Mesendoderm (in vitro differentiated cells): ENCODE measurements at regions not wholly inside any gene's neighbourhood (a gene's known extent, or its start where the extent isn't known, plus 50 kb on each side); places are given as distances from the start of the nearest gene placed in this dataset.

ENCODE experiments used
- DNase-seq: peaks from one replicate; pipeline ENCODE4 v3.0.0; 2013
- H2AK5ac ChIP-seq: 2 replicates; pipeline ENCODE4 v1.6.1; 2013; ENCODE audit warnings: low read length, inconsistent platforms
- H2BK120ac ChIP-seq: 2 replicates; pipeline ENCODE4 v1.6.1; 2013; ENCODE audit warnings: low read depth, mild to moderate bottlenecking, low read length, moderate library complexity, mixed read lengths
- H2BK15ac ChIP-seq: replicated peaks from 2 replicates; pipeline ENCODE4 v1.6.1; 2013; ENCODE audit warnings: low read depth, mild to moderate bottlenecking, moderate library complexity
- H2BK5ac ChIP-seq: 2 replicates; pipeline ENCODE4 v1.6.1; 2013; ENCODE audit warnings: low read length, inconsistent platforms
- H3K18ac ChIP-seq: 2 replicates; pipeline ENCODE4 v1.6.1; 2013; ENCODE audit warnings: mild to moderate bottlenecking, low read length, mixed read lengths
- H3K23ac ChIP-seq: one replicate; pipeline ENCODE4 v1.6.1; 2013; ENCODE audit warnings: low read length
- H3K27ac ChIP-seq: 2 replicates; pipeline ENCODE4 v1.5.1; 2013; ENCODE audit warnings: low read depth, mild to moderate bottlenecking, inconsistent platforms, low read length, moderate library complexity
- H3K27me3 ChIP-seq: 2 replicates; pipeline ENCODE4 v1.6.1; 2013; ENCODE audit warnings: low read length, control low read depth, mild to moderate bottlenecking, inconsistent platforms; ENCODE audit not compliant: insufficient read depth, poor library complexity
- H3K36me3 ChIP-seq: 2 replicates; pipeline ENCODE4 v1.6.1; 2013; ENCODE audit warnings: low read length, inconsistent platforms; ENCODE audit not compliant: control insufficient read depth, insufficient read depth
- H3K4ac ChIP-seq: one replicate; pipeline ENCODE4 v1.6.1; 2013; ENCODE audit warnings: low read depth, mild to moderate bottlenecking, low read length, moderate library complexity
- H3K4me1 ChIP-seq: 2 replicates; pipeline ENCODE4 v1.6.1; 2013; ENCODE audit warnings: low read depth, low read length, inconsistent platforms; ENCODE audit not compliant: control insufficient read depth
- H3K4me2 ChIP-seq: 2 replicates; pipeline ENCODE4 v1.6.1; 2013; ENCODE audit warnings: low read length
- H3K4me3 ChIP-seq: 2 replicates; pipeline ENCODE4 v1.5.1; 2013; ENCODE audit warnings: mild to moderate bottlenecking, low read length
- H3K56ac ChIP-seq: one replicate; pipeline ENCODE4 v1.6.1; 2013; ENCODE audit warnings: low read length
- H3K79me1 ChIP-seq: 2 replicates; pipeline ENCODE4 v1.6.1; 2013; ENCODE audit warnings: low read length, inconsistent platforms
- H3K79me2 ChIP-seq: 2 replicates; pipeline ENCODE4 v1.6.1; 2013; ENCODE audit warnings: mild to moderate bottlenecking, low read length; ENCODE audit not compliant: control insufficient read depth, insufficient read depth
- H3K9ac ChIP-seq: 2 replicates; pipeline ENCODE4 v1.6.1; 2013; ENCODE audit warnings: low read length, inconsistent platforms
- H4K5ac ChIP-seq: one replicate; pipeline ENCODE4 v1.6.1; 2013; ENCODE audit warnings: low read length
- H4K8ac ChIP-seq: one replicate; pipeline ENCODE4 v1.6.1; 2013; ENCODE audit warnings: low read depth, mild to moderate bottlenecking, control low read depth, low read length, moderate library complexity
- WGBS: extraction: QIAGEN DNeasy Blood & Tissue Kit; methylation state at CpG from one replicate; pipeline ENCODE4 v1.1.7; 2013; ENCODE audit warnings: low lambda C conversion rate, missing lambda C conversion rate; ENCODE audit not compliant: insufficient coverage; ENCODE audit errors: extremely low coverage; 5-methylcytosine and 5-hydroxymethylcytosine counted together

GRCh38 chr2:129796801-129797488 is 182.5 kb upstream of the RAB6C start:
- Histone ChIP-seq H3K27ac (no peak overlapping the region), H4K8ac (no peak overlapping the region), H3K56ac (no peak overlapping the region), H3K79me2 (no peaks in the 10 kb centered on the region), H3K4ac (no peak overlapping the region), H4K5ac (no peak overlapping the region), H2BK120ac (no peak overlapping the region), H3K23ac (no peak overlapping the region), H2AK5ac (no peak overlapping the region), H2BK5ac (no peak overlapping the region), H3K9ac (no peak overlapping the region), H2BK15ac (no peak overlapping the region), H3K4me2 (no peak overlapping the region), H3K18ac (no peak overlapping the region), H3K4me1 (no peaks in the 10 kb centered on the region), H3K79me1 (no peaks in the 10 kb centered on the region), H3K27me3 (no peaks in the 10 kb centered on the region), H3K36me3 (no peaks in the 10 kb centered on the region), H3K4me3 (no peak overlapping the region)
- WGBS, result no CpG with 5 or more reads among the region's 9 CpGs
- DNase-seq, result no peak

GRCh38 chr2:129797489-129798300 is 181.8 kb upstream of the RAB6C start:
- Histone ChIP-seq H3K27me3 (no peaks in the 10 kb centered on the region), H3K4ac (no peak overlapping the region), H4K8ac (no peak overlapping the region), H3K79me2 (no peaks in the 10 kb centered on the region), H2BK5ac (no peak overlapping the region), H2BK15ac (no peak overlapping the region), H3K18ac (no peak overlapping the region), H3K23ac (no peak overlapping the region), H3K27ac (no peak overlapping the region), H3K9ac (no peak overlapping the region), H4K5ac (no peak overlapping the region), H3K4me3 (no peak overlapping the region), H3K79me1 (no peaks in the 10 kb centered on the region), H3K4me1 (no peaks in the 10 kb centered on the region), H2AK5ac (no peak overlapping the region), H3K56ac (no peak overlapping the region), H2BK120ac (no peak overlapping the region), H3K36me3 (no peaks in the 10 kb centered on the region), H3K4me2 (no peak overlapping the region)
- WGBS, result no CpG with 5 or more reads among the region's 16 CpGs
- DNase-seq, result no peak

GRCh38 chr2:129798301-129798581 is 181.2 kb upstream of the RAB6C start:
- no peaks in the 10 kb centered on the region for H3K4me1 ChIP-seq
- H3K4ac ChIP-seq, result no peak overlapping the region
- no peak overlapping the region for H2AK5ac ChIP-seq
- no peaks in the 10 kb centered on the region for H3K79me2 ChIP-seq
- no peak overlapping the region for H4K8ac ChIP-seq
- H2BK120ac ChIP-seq, result no peak overlapping the region
- no peaks in the 10 kb centered on the region for H3K79me1 ChIP-seq
- no peak overlapping the region for H3K4me2 ChIP-seq
- no peak overlapping the region for H3K9ac ChIP-seq
- no peak overlapping the region for H3K18ac ChIP-seq
- H3K4me3 ChIP-seq, result no peak overlapping the region
- H2BK15ac ChIP-seq, result no peak overlapping the region
- no peak for DNase-seq
- H3K27me3 ChIP-seq, result no peaks in the 10 kb centered on the region
- H3K36me3 ChIP-seq, result no peaks in the 10 kb centered on the region
- H3K27ac ChIP-seq, result no peak overlapping the region
- H2BK5ac ChIP-seq, result no peak overlapping the region
- no peak overlapping the region for H3K23ac ChIP-seq
- H4K5ac ChIP-seq, result no peak overlapping the region
- no peak overlapping the region for H3K56ac ChIP-seq
- WGBS, result no CpG with 5 or more reads among the region's 9 CpGs

- Histone ChIP-seq H3K27me3 (no peaks in the 10 kb centered on the region), H3K18ac (no peak overlapping the region), H3K4me2 (no peak overlapping the region), H2AK5ac (no peak overlapping the region), H3K4me1 (no peaks in the 10 kb centered on the region), H2BK120ac (no peak overlapping the region), H3K4ac (no peak overlapping the region), H3K79me2 (no peaks in the 10 kb centered on the region), H3K56ac (no peak overlapping the region), H3K27ac (no peak overlapping the region), H3K79me1 (no peaks in the 10 kb centered on the region), H2BK15ac (no peak overlapping the region), H4K8ac (no peak overlapping the region), H3K9ac (no peak overlapping the region), H3K4me3 (no peak overlapping the region), H3K36me3 (no peaks in the 10 kb centered on the region), H2BK5ac (no peak overlapping the region), H3K23ac (no peak overlapping the region), H4K5ac (no peak overlapping the region)
- no CpG with 5 or more reads among the region's 9 CpGs for WGBS
- DNase-seq, result no peak
These were observed 180.8 kb upstream of the RAB6C start for GRCh38 chr2:129798626-129799025.

GRCh38 chr2:129799036-129799958 is 180.2 kb upstream of the RAB6C start:
- WGBS, result no CpG with 5 or more reads among the region's 18 CpGs
- H3K4ac ChIP-seq, result no peak overlapping the region
- no peak overlapping the region for H3K4me3 ChIP-seq
- H3K4me1 ChIP-seq, result no peaks in the 10 kb centered on the region
- H4K5ac ChIP-seq, result no peak overlapping the region
- no peak overlapping the region for H2BK120ac ChIP-seq
- no peak overlapping the region for H3K4me2 ChIP-seq
- no peak for DNase-seq
- H2BK15ac ChIP-seq, result no peak overlapping the region
- H2BK5ac ChIP-seq, result no peak overlapping the region
- H2AK5ac ChIP-seq, result no peak overlapping the region
- no peak overlapping the region for H3K56ac ChIP-seq
- no peak overlapping the region for H4K8ac ChIP-seq
- no peaks in the 10 kb centered on the region for H3K79me2 ChIP-seq
- H3K27me3 ChIP-seq, result no peaks in the 10 kb centered on the region
- no peak overlapping the region for H3K9ac ChIP-seq
- no peaks in the 10 kb centered on the region for H3K36me3 ChIP-seq
- no peak overlapping the region for H3K27ac ChIP-seq
- no peaks in the 10 kb centered on the region for H3K79me1 ChIP-seq
- H3K18ac ChIP-seq, result no peak overlapping the region
- no peak overlapping the region for H3K23ac ChIP-seq
